SK-N-SH treated with all-trans-retinoic acid at 6 μM for 48 hours (cell line): ENCODE measurements at regions not wholly inside any gene's neighbourhood (a gene's known extent, or its start where the extent isn't known, plus 50 kb on each side); places are given as distances from the start of the nearest gene placed in this dataset.

ENCODE experiments used
- ZFP3 ChIP-seq: fragments of 250-450 bp; sonication (Bioruptor Pico); IDR thresholded peaks from 2 replicates; pipeline ENCODE4 v1.5.0; 2020; ENCODE audit warnings: mild to moderate bottlenecking, moderate library complexity
- ZNF8 ChIP-seq: fragments of 450-650 bp; formaldehyde crosslinking; IDR thresholded peaks from 2 replicates; pipeline ENCODE4 v1.5.0; 2020; ENCODE audit warnings: mild to moderate bottlenecking, moderate library complexity
- TF ChIP-seq, protein P1 (sequence below): fragments of 250-450 bp; sonication (Bioruptor Pico); IDR thresholded peaks from 2 replicates; pipeline ENCODE4 v1.8.0; 2021; ENCODE audit warnings: low read depth, mild to moderate bottlenecking, moderate library complexity, borderline replicate concordance
- TF ChIP-seq, protein P2 (sequence below): fragments of 250-450 bp; sonication (Bioruptor Pico); IDR thresholded peaks from 2 replicates; pipeline ENCODE4 v1.5.1; 2020; ENCODE audit warnings: low read depth, mild to moderate bottlenecking, moderate library complexity
- TF ChIP-seq, protein P3 (sequence below): fragments of 250-450 bp; sonication (Bioruptor Pico); IDR thresholded peaks from 2 replicates; pipeline ENCODE4 v1.8.0; 2020; ENCODE audit warnings: mild to moderate bottlenecking, moderate library complexity, borderline replicate concordance

DNA sequence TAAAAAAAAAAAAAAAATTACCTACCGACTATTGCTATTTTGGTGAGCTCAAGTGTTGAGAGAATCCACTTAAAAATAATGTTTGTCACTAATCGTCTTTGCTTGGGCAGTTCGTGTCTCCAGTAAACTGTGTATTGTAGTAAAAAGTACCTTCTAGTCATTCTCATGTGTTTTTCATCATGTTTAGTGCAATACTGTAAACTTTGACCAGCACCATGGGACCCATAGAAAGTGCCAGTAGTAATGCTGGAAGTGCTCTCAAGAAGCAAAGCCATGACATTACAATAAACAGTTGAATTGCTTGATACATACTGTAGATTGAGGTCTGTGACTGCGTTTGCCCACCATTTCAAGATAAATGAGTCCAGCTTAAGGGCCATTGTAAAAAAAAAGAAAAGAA is 395.2 kb downstream of the BCKDHB start:
- TF ChIP-seq, protein P1, sequence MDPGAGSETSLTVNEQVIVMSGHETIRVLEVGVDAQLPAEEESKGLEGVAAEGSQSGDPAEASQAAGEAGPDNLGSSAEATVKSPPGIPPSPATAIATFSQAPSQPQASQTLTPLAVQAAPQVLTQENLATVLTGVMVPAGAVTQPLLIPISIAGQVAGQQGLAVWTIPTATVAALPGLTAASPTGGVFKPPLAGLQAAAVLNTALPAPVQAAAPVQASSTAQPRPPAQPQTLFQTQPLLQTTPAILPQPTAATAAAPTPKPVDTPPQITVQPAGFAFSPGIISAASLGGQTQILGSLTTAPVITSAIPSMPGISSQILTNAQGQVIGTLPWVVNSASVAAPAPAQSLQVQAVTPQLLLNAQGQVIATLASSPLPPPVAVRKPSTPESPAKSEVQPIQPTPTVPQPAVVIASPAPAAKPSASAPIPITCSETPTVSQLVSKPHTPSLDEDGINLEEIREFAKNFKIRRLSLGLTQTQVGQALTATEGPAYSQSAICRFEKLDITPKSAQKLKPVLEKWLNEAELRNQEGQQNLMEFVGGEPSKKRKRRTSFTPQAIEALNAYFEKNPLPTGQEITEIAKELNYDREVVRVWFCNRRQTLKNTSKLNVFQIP: no peak
- TF ChIP-seq, protein P2, sequence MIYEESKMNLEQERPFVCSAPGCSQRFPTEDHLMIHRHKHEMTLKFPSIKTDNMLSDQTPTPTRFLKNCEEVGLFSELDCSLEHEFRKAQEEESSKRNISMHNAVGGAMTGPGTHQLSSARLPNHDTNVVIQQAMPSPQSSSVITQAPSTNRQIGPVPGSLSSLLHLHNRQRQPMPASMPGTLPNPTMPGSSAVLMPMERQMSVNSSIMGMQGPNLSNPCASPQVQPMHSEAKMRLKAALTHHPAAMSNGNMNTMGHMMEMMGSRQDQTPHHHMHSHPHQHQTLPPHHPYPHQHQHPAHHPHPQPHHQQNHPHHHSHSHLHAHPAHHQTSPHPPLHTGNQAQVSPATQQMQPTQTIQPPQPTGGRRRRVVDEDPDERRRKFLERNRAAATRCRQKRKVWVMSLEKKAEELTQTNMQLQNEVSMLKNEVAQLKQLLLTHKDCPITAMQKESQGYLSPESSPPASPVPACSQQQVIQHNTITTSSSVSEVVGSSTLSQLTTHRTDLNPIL (CRISPR knock-in tag): no peak
- TF ChIP-seq ZNF8 (CRISPR knock-in tag) (no peak), ZFP3 (CRISPR knock-in tag) (no peak)
- TF ChIP-seq, protein P3, sequence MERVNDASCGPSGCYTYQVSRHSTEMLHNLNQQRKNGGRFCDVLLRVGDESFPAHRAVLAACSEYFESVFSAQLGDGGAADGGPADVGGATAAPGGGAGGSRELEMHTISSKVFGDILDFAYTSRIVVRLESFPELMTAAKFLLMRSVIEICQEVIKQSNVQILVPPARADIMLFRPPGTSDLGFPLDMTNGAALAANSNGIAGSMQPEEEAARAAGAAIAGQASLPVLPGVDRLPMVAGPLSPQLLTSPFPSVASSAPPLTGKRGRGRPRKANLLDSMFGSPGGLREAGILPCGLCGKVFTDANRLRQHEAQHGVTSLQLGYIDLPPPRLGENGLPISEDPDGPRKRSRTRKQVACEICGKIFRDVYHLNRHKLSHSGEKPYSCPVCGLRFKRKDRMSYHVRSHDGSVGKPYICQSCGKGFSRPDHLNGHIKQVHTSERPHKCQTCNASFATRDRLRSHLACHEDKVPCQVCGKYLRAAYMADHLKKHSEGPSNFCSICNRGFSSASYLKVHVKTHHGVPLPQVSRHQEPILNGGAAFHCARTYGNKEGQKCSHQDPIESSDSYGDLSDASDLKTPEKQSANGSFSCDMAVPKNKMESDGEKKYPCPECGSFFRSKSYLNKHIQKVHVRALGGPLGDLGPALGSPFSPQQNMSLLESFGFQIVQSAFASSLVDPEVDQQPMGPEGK: no peak
